Erythroblast (primary cell): ENCODE measurements at regions not wholly inside any gene's neighbourhood (a gene's known extent, or its start where the extent isn't known, plus 50 kb on each side); places are given as distances from the start of the nearest gene placed in this dataset.

ENCODE experiments used
- DNase-seq, 2 experiments: peaks; one replicate each; lab custom pipeline; 2025; lab: John Stamatoyannopoulos, UW
- GATA1 ChIP-seq: IDR thresholded peaks from 2 replicates; pipeline ENCODE4 v1.6.1; 2011; ENCODE audit warnings: low read depth, mild to moderate bottlenecking, control low read depth, low read length, moderate library complexity
- POLR2A ChIP-seq: IDR thresholded peaks from 2 replicates; pipeline ENCODE4 v1.6.1; 2011; ENCODE audit warnings: mild to moderate bottlenecking, low read length

DNA sequence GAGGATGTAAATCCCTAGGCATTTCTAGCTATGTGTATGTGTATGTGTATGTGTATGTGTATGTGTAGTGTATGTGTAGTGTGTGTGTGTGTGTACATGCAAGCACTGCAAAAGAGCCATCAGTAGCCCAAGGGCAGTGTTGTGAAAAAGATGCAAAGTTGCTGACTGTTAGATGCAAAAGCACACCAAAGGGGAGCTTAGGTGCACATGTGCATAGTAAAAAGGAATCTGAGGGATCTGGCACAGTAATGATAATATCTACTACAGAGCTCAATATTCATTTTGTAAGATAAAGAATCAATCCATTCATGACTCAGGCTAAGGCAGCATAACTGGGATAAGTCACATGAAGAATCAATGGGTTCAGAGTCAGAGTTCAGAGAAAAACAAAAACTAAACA lies 80.2 kb downstream of the TMEM47 start:
- DNase-seq = no peak
- TF ChIP-seq POLR2A = no peak
- TF ChIP-seq GATA1 = no peak

DNA sequence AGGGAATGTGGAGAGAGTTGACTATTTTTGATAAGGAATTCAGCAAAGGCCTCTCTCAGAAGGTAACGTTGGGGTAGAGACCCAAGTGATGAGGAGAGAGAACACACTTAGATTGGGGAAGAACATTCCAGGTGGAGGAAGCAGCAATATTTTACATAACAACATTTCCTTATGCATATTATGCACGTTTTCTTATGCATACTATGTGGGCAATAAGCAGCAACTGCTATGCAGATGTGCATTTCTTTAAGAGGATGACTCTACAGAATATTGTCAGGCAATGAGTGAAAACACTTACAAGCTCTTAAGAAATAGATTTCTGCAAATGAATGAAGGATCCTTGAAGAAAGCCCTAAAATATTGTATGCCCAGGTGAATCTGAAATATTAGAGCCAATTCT lies 91.1 kb downstream of the TMEM47 start:
- TF ChIP-seq POLR2A = no peak
- TF ChIP-seq GATA1 = no peak

DNA sequence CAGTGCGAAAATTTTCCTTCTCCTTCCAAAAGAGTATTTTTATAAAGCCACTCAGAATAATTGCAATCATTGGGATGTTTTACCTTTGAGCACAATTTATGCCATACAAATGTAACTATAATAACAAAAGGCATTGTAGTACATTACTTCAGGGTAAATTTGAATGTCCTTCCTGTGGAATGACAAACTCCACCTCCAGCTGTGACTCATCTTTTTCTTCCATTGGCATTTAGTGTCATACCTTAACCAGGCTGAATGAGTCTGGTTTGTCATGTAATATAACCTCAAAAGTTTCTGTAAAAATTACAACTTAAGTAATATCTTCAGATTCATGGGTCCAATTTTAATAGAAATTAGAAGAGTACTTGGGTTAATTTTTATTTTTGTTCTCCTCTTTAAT lies 93.3 kb downstream of the TMEM47 start:
- TF ChIP-seq POLR2A (no peak), GATA1 (no peak)
- DNase-seq = no peak

More for the DNA sequence above, 91.1 kb downstream of the TMEM47 start:
- no peak for DNase-seq

DNA sequence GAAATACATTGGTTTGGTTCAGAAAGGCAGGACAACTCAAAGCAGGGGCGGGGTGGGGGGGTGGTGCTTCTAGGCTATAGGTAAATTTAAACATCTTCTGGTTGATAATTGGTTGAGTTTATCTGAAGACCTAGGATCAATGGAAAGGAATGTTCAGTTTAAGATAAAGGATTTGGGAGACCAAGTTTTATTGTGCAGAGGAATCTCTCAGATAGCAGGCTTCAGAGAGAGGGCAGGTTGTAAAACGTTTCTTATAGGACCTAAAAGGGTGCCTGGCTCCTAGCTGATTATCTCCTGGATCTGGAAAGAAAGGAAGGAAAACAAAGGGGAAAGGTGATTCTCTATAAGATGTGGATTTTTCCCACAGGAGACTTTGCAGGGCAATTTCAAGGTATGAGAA lies 94.0 kb downstream of the TMEM47 start:
- DNase-seq = no peak
- TF ChIP-seq POLR2A = no peak
- TF ChIP-seq GATA1 = no peak

DNA sequence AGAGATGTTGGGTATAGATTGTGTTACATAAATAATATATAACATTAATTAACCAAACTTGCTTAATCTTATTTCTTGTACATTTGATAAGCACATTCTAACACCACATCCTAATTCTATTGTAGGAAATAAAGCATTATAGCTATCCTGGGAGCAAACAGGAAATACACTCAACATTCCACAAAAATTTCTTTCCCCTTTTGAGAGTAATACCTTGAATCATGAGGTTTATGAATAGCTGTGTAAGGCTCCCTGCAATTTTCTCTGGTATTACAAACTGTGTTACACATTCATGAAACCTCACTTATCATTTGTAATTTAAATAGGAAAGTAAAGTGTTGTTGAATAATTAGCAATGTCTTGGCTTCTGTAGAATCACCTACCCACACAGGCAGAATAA lies 95.1 kb downstream of the TMEM47 start:
- TF ChIP-seq GATA1 = no peak
- DNase-seq = no peak

DNA sequence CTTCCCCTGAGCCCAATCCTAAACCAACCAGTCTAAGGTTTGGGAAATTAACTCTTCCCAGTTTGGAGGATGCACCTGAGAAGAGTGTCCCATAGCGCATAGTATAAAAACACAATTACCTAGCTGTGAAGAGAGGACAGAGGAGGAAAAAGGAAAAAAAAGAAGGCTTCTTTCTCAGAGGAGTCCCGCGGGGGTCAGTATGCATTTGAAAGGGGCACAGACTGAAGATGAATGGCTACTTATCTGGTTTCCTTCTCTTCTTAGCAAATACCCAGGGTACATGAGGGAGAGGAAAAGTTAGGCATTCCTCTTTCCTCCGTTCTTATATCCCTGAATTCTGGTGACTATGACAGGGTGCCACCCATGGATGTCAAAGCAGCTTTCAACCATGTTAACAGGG lies 96.9 kb downstream of the TMEM47 start:
- DNase-seq = no peak
- TF ChIP-seq GATA1 = no peak
- TF ChIP-seq POLR2A = no peak

DNA sequence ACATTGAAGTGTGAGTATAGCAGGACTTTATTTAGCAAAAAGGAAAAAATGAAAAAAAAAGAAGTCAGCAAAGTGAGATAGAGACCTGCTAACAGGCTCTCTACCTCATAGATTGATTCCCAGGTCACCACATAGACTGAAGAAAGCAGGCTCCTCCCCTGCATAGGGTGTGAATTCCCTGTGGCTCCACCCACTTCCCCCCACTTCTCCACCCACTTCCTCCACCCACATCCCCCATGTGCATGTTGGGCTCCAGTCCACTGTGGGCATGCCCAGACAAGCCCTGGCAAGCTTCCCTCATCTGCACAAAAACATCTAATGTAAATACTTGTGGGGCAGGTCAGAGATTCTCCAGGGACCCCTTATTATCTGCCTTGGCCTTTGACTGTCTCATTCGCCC lies 97.8 kb downstream of the TMEM47 start:
- TF ChIP-seq GATA1 (no peak), POLR2A (no peak)
- DNase-seq = peak in 1 of 2 experiments; percentile 0

DNA sequence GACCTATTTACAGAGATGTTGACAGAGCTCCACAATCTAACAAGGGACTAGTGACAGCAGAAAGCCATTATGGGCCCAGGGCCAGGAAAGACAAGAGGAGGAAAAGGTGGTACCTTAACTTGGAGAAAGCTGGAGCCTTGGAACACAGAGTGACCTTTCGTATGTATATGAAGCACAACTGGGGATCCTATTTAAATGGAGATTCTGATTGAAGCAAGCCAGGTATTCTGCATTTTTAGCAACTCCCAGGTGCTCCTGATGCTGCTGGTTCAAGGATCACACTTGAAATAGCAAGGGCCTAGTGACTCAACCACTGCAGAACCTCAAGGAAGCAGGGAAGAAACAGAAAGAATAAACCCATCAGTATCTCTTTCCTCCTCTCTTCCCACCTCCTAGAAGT lies 99.4 kb downstream of the TMEM47 start:
- no peak for TF ChIP-seq GATA1
- no peak for TF ChIP-seq POLR2A
- DNase-seq = no peak

DNA sequence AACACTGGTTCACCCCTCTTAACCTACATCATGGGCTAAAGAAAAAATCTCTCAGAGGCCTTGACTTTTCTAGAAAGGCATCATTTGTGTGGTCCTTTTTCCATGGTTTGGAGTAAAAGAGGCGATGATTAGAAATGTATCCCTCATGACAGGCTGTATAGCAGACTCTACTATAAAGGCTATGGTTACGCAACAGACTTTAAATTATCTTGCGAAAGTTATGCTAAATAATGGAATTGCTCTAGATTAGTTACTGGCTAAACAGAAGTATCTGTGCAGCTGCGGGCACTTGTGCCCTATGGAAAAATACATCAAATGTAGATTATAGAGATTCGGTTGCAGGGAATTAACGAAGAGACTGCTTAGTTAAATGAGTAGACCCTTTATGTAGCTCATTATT lies 101.6 kb downstream of the TMEM47 start:
- TF ChIP-seq POLR2A = no peak
- no peak for TF ChIP-seq GATA1
- no peak for DNase-seq

DNA sequence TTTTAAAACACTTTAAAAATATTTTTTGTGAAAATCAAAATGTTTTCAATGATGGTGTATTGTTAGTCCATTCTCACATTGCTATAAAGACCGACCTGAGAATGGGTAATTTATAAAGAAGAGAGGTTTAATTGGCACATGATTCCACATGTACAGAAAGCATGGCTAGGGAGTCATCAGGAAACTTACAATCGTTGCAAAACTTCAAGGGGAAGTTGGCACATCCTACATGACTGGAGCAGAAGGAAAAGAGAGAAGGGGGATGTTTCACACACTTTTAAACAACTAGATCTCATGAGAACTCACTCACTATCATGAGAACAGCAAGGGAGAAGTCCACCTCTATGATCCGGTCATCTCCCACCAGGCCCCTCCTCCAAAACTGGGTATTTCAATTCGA lies 110.7 kb downstream of the TMEM47 start:
- TF ChIP-seq GATA1 (no peak), POLR2A (no peak)
- no peak for DNase-seq

DNA sequence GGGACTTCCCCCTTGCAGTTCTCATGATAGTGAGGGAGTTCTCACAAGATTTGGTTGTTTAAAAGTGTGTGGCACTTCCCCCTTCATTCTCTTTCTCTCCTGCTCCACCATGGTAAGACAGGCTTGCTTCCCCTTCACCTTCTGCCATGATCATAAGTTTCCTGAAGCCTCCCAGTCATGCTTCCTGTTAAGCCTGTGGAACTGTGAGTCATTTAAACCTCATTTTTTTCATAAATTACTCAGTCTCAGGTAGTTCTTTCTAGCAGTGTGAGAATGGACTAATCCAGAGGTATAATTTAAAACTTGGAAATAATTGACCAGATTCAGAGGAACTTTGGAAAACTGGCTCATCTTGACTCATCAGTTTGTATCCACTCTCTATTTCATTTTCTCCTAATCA lies 129.0 kb downstream of the TMEM47 start:
- TF ChIP-seq POLR2A (no peak), GATA1 (no peak)
- no peak for DNase-seq

DNA sequence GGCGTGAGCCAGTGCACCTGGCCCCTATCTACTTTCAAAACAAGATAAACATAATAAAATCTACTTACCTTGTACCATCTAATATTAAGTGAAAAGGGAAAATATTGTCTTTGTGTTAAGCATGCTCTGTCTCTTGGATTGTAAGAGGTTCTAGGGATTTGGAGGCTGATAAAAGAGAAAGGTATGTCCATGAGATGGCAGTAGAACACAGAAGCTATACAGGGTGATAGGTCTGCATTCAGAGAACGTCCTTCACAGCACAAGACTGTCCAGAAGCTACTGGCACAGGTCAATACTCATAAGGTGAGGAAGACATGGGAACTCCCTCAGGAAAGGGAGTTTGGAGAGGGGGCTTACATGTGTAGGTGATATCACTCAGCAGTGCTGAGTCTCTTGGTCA lies 135.5 kb downstream of the TMEM47 start:
- TF ChIP-seq POLR2A = no peak
- TF ChIP-seq GATA1 = no peak
- no peak for DNase-seq

DNA sequence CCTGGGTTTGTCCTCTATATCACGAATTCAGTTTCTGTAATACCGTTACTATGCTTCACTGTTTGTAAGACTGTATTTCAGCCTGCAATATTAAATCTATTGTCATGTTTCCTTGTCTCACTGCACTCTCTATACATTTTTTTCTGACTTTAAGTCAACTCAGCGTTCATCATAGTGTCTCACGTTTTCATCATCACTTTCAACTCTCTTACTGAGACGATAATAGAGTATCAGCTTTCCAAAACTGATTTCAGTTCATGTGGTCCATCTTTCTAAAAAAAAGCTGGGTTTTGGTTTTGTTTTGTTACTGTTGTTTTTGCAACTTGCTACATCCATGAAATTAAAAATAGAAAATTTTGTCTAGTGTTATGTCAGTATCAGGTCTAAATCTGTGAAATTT lies 147.7 kb downstream of the TMEM47 start:
- TF ChIP-seq GATA1 (no peak), POLR2A (no peak)

DNA sequence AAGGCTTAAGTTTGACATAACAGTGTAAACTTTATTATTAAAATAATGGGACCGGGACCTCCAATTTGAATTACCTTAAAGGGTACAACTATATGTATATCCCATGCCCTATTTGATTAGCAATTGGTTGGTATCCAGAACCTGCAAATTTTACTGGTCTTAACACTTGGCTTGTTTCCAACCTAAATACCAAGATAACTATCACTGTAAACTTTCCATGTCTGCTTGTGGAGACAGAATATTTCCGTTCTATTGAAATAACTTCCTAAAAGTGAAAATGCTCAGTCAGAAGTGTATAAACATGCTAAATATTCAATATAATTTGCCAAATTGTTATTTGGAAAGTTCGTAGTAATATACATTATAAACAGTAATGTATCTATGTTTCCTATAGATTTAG lies 154.0 kb downstream of the TMEM47 start:
- no peak for DNase-seq
- TF ChIP-seq POLR2A = no peak
- TF ChIP-seq GATA1 = no peak

More for the DNA sequence above, 147.7 kb downstream of the TMEM47 start:
- DNase-seq = no peak

DNA sequence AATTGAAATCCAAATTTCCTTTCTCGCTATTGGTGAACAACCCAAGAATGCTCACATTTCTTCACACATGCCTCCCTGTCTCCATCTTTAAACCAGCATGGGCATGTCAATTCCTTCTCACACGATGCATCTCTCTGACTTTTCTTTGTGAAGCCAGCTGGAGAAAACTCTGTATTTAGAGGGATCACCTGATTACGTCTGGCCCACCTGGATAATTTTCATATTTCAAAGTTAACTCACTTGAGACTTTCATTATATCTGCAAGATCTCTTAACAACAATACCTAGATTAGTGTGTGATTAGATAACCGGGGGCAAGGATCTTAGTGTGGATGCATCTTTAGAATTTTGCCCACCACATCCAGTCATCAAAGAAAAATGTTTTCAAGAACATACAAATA lies 164.0 kb downstream of the TMEM47 start:
- no peak for DNase-seq
- TF ChIP-seq GATA1 = no peak
- TF ChIP-seq POLR2A = no peak

DNA sequence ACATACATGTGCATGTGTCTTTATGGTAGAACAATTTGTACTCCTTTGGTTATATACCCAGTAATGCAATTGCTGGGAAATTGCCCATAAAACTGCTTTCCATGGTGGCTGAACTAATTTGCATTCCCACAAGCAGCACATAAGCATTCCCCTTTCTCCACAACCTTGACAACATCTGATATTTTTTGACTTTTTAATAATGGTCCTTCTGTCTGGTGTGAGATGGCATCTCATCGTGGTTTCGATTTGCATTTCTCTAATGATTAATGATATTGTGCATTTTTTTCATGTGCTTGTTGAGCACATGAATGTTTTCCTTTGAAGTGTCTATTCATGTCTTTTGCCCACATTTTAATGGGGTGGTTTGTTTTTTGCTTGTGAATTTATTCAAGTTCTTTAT lies 166.0 kb downstream of the TMEM47 start:
- TF ChIP-seq POLR2A (no peak), GATA1 (no peak)
- no peak for DNase-seq
